ENCODE measurements at regions not wholly inside any gene's neighbourhood (a gene's known extent, or its start where the extent isn't known, plus 50 kb on each side); places are given as distances from the start of the nearest gene placed in this dataset.

GRCh38 chr1:8083739-8084484 lies 57.8 kb upstream of the ERRFI1 start:
- peak; percentile 58 to 81 (median 76) for ATAC-seq
- H3K9me3 ChIP-seq, result no peaks in the 10 kb centered on the region
- TF ChIP-seq POLR2A (IDR thresholded peaks at IDR 0.05), result no peak
- no peak for TF ChIP-seq CTCF (IDR thresholded peaks at IDR 0.05)
- no peak overlapping the region for H3K4me3 ChIP-seq
- no peaks in the 10 kb centered on the region for H3K36me3 ChIP-seq
- H3K27me3 ChIP-seq, result no peaks in the 10 kb centered on the region
- no peak for DNase-seq
- WGBS (ENCODE audit: insufficient coverage, low coverage, low lambda C conversion rate, missing lambda C conversion rate), result 45% methylated on average over 6 of the region's 9 CpGs
- H3K27ac ChIP-seq, result peak overlapping the region; percentile 53 to 78 (median 58)
- intact Hi-C loops (cut with DNase I), result no loop called here
- H3K4me1 ChIP-seq, result peaks cover 0 to 26% (median 10%) of the 10 kb centered on the region in 4 donors

GRCh38 chr1:8082945-8083344 lies 56.8 kb upstream of the ERRFI1 start:
- intact Hi-C loops (cut with DNase I), result no loop called here
- H3K4me3 ChIP-seq, result no peak overlapping the region
- TF ChIP-seq CTCF (IDR thresholded peaks at IDR 0.05), result no peak
- no peak for TF ChIP-seq POLR2A (IDR thresholded peaks at IDR 0.05)
- WGBS (ENCODE audit: insufficient coverage, low coverage, low lambda C conversion rate, missing lambda C conversion rate), result 39% methylated on average over 2 of the region's 2 CpGs
- peak overlapping the region; percentile 53 to 78 (median 58) for H3K27ac ChIP-seq
- H3K9me3 ChIP-seq, result no peaks in the 10 kb centered on the region
- peak; percentile 82 to 86 (median 84) for ATAC-seq
- no peaks in the 10 kb centered on the region for H3K36me3 ChIP-seq
- peaks cover 0 to 26% (median 10%) of the 10 kb centered on the region in 4 donors for H3K4me1 ChIP-seq
- H3K27me3 ChIP-seq, result no peaks in the 10 kb centered on the region
- DNase-seq, result peak in 2 of 3 donors; percentile 61 to 64

GRCh38 chr1:8078176-8078671 lies 52.1 kb upstream of the ERRFI1 start:
- Histone ChIP-seq H3K4me1 (peaks cover 0 to 10% (median 3%) of the 10 kb centered on the region in 4 donors), H3K9me3 (no peaks in the 10 kb centered on the region), H3K4me3 (no peak overlapping the region), H3K36me3 (no peaks in the 10 kb centered on the region), H3K27me3 (no peaks in the 10 kb centered on the region), H3K27ac (no peak overlapping the region)
- DNase-seq, result no peak
- WGBS (ENCODE audit: insufficient coverage, low coverage, low lambda C conversion rate, missing lambda C conversion rate), result 77% methylated on average over 6 of the region's 6 CpGs
- intact Hi-C loops (cut with DNase I), result no loop called here
- TF ChIP-seq CTCF (IDR thresholded peaks at IDR 0.05), result no peak
- no peak for TF ChIP-seq POLR2A (IDR thresholded peaks at IDR 0.05)
- ATAC-seq, result no peak

DNA sequence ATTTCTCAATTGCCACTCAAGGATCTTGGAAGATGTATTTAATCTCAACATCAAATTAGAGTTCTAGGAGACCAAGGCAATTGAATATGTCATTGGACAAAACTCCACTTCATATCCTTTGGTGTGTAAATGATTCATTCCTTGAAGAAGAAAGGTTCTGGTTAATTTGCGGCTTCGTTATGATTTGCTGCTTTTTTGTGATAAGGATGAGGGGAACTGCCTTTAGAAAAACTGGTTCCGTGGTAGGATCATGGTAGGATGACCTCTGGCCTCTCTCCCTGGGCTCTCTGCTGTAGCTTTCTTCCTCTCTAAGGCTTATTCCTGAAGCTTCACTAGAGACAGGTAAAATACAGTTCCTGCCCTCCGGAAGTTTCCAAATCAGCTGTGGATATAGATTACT lies 51.5 kb upstream of the ERRFI1 start:
- ATAC-seq, result no peak
- intact Hi-C loops (cut with DNase I), result no loop called here
- TF ChIP-seq POLR2A (IDR thresholded peaks at IDR 0.05) (no peak), CTCF (IDR thresholded peaks at IDR 0.05) (no peak)
- no peak for DNase-seq
- Histone ChIP-seq H3K4me3 (no peak overlapping the region), H3K36me3 (no peaks in the 10 kb centered on the region), H3K27ac (no peak overlapping the region), H3K27me3 (no peaks in the 10 kb centered on the region), H3K9me3 (no peaks in the 10 kb centered on the region), H3K4me1 (peaks cover 0 to 4% (median 1%) of the 10 kb centered on the region in 4 donors)
- 63% methylated on average over 4 of the region's 4 CpGs for WGBS (ENCODE audit: insufficient coverage, low coverage, low lambda C conversion rate, missing lambda C conversion rate)
